ENCODE measurements at regions not wholly inside any gene's neighbourhood (a gene's known extent, or its start where the extent isn't known, plus 50 kb on each side); places are given as distances from the start of the nearest gene placed in this dataset.

DNA sequence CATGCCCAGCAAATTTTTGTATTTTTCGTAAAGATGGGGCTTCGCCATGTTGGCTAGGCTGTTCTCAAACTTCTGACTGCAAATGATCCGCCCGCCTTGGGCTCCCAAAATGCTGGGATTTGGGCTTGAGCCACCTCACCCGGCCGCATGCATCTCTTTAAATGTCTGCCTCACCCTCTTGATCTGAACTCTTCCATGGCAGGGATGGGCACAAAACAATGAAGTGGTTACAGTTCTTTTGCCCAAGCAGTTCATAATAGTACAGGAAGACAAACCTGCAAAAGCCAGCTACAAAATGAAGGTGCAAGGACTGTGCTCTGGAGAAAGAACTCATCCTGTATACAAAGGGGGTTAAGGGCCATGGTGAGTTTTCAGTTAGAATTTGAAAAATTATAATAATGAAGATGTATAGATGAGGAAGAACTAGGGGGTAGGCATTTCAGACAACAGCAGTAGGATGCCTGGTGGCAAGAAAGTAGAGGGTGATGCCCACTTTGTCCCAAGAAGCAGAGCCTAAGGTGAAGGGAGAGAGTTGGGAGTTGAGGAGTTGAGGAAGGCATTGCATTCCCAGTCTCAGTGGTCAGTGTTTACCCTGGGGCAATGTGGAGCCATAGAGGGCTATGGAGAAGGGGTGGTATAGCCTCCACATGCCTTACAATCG, 160.8 kb upstream of the MYCN start:
- no peak for DNase-seq (ENCODE audit: low read depth)

DNA sequence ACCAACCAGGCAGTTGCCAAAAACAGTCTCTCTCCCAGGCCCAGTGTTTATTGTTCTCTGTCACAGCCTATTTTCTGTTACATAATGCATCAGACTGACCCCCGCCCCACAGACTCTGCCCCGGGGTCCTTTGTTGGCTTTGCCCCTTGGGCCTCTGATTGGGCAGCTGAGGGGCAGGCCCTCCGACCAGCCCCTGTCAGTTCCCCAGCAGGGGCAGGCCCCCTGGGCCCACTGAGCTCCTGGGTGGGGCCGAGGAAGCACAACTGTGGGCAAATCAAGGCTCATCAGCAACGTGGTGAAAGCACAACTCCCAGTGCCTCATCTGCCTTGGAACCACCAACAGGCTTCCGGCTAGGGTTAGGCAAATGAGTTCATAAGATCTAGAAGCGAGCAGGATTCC, 160.1 kb upstream of the MYCN start:
- no peak for DNase-seq (ENCODE audit: low read depth)

DNA sequence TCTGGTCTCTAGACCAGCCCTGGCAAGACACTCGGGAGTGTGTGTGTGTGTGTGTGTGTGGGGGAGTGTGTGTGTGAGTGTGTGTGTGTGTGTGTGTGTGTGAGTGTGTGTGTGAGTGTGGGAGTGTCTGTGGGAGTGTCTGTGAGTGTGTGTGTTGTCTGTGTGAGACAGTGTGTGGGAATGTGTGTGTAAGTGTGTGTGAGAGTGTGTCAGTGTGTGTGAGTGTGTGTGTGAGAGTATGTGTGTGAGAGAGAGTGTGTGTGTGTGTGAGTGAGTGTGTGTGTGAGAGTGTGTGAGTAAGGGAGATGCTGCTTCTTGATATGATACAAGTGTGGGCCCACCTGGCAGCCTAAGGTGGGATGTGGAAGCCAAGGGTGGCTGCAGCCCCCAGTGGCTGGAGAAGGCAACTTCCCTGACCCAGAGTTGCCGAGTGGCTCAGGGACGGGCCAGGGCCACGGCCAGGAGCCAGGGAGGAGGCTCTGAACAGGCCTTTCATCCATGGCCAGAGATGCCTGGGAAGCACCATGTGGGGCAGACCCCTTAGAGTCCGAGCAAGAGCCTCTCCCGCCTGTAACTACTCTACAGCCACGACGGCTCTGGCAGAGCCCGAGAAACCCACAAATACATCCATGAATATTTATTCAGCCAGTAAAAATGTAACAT, 159.3 kb upstream of the MYCN start:
- peak; percentile 28 for DNase-seq (ENCODE audit: low read depth)

DNA sequence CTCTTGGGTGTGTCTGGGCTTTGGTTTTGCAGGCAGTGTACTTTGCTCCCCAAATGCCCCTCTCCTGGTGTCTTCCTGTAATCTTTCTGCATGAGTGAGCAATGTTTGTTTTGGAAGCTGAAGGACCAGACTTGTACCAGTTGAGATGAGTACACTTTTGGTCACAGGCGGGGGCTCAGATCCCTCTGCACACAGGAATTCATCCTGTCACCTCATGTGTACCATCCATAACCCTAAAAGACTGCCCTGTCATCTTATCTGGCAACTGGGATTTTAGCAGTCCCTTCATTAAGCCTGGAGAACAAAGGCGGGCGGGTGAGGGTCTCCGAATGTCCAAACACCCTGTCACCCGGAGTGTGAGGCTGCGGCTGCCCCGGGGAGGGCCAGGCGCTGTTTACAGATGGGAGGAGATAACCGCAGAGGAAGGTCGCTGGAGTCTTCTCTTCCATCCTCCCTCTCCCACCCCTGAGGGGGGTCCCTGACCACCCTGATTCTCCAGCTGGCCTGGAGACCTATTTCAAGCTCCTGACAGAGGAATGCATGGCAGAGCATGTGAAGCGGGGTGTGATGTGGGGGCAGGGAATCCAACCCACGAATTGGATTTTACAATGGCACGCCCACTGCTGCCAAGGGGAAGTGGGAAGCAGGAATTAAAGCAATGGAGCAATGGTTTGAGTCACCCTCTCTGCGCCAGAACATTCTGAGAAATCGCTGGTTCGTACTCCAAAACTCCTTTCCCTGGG, 158.2 kb upstream of the MYCN start:
- peak; percentile 81 for DNase-seq (ENCODE audit: low read depth)

DNA sequence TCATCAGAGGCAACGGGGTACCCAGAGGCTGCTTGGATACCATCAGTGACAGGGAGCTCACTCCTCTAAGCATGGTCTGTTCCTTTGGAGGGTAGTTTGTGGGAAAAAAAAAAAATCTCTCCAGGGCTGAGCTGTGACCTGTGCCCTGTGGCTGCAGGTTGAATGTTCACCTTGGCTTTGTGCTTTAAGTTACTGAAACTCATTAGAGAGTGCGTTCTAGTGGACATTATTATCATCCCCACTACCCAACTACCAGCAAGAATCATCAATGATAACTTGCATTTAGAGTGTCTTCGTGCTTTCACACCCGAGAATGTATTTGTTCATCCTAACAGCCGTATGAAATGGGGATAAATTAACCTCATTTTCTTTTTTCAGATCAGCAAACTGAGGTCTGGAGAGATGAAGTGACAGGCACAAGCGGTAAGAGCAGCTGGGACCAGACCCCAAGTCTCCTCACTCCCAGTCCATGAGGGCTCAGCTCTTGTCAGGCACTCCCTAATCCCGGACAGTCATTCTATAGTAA, 157.5 kb upstream of the MYCN start:
- DNase-seq (ENCODE audit: low read depth) = no peak

DNA sequence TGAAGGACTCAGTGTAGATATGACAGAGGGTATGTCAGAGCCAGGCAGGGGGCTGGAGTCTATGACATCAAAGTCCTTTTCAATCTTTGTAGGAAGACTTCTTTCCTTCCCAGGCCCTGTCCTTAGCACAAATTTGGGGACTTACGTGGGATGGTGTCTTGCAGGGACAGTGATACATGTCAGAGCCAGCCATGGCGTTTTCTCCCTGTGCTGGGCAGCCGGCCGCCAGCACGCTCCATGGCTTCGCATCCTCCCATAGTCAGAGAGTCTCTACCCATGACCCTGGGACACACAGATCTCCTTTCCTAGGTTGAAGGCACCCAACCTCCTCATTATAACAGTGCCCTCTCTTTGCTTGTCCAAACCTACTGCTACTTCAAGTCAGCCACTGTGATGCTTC, 156.9 kb upstream of the MYCN start:
- DNase-seq (ENCODE audit: low read depth) = no peak

DNA sequence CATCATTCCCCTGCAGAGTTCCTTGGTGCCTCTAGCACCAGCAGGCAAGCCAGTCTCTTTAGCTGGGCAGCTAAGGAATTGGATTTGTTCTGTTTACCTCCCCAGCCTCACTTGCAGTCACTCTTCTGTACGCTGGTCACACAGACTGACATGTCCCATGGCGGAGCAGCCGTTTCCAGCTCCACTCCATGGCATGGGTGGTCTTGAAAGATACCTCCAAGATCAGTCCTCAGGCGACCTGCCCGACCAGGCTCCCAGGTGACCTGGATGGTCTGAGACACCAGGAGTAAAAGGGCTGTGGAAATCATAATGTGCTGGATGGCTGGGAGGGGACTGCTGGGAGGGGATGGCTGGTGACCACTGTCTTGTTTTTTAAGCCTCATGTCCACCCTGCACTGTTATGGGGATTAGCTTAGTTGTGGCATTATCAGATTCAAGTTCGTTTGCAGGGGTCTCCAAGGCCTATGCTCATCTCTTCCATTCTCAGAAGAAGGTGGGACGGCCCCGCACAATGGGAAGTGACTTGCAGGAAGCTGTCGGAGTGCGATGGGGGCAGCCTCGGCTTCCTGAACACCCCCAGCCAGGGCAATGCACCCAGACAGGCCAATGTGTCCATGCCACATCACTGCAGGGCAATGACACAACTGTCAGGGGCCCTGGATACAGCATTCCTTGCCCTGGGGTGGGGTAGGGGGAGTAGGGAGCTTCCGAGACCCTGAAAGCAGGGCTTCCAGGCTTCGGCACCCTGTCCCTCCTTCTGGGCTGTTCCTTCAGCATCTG, 156.1 kb upstream of the MYCN start:
- DNase-seq (ENCODE audit: low read depth) = no peak

DNA sequence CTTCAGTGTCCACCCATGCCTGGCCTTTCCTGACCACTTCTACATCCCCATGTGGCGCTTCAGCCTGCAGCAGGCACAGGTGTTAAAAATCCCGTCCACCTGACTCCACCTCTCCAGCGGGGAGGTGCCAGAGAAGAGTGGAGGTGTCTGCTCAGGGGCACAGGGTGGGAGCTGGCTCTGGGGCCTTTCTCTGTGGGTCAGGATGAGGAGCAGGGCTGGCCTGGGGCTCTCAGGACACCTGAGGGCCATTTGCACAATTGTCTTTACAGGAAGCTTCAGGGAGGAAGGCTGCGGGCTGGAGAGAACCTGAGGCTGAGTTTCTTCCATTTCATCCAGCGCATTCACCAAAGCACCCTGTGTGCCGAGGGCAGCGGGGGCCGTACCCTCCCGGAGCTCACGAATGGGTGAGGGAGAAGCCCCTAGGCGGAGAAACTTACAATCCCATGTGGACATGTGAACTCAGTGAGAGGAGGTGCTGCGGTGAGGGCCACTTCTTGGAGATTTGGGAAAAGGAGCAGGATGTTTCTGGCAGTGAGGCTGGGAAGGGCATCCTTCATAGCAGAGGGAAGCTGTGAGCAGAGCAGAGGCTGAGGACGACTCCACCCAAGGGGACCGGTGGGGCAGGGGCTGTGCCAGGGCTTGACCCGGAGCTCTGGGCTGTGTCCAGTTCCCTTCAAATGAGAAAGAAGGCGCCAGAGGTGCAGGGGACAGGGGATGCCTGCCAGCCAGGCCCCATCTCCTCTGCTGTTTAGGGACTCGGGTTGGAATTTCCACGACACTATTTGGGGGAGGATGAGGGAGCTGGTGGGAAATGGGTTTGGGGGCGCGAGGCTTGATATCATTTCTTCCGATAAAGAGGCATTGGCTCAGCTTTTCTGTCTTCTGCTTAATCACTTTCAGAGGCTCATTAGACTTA, 155.2 kb upstream of the MYCN start:
- no peak for DNase-seq (ENCODE audit: low read depth)

DNA sequence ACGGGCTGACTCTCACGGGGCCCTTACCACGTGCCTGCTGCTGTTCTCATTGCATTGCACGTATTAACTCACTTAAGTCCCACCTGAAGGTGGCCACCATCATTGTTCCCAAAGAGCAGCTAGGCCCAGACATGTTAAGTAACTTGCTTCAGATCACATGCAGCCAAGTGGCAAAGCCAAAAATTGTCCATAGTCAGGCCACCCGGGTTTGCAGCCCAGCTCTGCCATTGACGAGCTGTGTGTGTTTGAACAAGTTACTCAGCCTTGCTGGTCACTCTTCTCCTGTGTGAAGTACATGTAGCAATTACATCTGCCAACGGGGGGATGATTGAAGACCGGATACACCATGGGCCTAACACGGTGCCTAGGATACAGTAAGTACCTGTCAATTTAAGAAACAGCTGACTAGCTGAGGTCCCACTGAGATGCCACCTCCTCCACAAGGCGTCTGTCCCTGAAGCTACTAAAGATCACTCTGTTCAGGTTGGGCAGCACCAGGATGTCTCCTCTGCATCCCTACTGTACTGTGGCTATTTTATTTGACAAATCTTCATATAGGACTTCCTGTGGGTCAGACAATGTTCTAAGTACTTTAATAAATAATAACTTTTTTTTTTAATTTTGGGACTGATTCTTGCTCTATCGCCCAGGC, 154.2 kb upstream of the MYCN start:
- no peak for DNase-seq (ENCODE audit: low read depth)

DNA sequence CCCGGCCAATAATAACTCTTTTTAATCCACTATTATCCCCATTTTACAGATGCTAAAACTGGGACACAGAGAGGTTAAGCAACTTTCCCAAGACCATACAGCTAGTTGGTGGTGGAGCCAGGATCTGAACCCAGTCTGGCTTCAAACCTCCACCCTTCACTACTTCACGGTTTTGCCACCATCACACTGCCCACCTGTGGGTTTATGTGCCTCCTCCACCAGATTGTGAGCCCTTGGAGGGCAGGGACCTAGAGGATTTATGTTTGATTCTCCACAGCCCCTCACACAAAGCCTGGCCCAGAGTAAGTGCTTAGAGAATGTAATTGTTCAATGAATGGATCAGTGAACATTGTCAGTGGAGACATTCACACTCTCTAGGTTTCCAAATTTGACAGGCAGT, 153.4 kb upstream of the MYCN start:
- DNase-seq (ENCODE audit: low read depth) = no peak

DNA sequence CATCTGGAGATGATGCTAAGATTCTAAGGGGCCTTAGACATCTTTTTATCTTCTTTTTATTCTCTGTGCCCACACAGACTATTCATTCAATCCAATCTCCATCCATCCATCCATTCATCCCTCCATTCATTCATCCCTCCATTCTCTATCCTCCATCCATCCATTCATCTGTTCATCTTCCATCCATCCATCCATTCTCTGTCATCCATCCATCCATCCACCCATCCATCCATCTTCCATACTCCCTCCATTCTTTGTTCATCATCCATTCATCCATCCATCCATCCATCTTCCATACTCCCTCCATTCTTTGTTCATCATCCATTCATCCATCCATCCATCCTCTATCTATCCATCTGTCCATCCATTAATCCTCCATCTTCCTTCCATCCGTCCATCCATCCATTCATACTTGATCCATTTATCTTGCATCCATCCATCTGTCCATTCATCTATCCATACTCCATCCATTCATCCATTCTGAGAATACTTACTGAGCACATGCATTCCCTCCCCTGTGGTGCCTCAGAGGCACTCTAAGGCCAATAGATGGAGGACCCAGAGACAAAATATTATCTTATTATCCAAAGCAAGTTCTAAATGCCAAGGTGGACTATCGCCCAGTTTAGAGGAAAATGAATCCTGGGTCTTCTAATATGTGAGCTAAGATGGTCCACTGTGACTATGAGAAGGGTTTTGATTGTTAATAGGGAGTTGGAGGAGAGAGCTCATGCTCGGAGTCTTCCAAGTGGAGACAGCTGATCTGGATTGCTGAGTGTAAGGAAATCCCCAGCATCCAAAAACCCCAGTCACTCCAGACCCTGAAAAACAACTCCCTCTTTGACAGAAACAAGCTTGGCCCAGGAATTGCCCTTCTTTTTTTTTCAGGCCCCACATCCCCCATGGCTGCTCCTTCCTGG, 152.6 kb upstream of the MYCN start:
- no peak for DNase-seq (ENCODE audit: low read depth)

DNA sequence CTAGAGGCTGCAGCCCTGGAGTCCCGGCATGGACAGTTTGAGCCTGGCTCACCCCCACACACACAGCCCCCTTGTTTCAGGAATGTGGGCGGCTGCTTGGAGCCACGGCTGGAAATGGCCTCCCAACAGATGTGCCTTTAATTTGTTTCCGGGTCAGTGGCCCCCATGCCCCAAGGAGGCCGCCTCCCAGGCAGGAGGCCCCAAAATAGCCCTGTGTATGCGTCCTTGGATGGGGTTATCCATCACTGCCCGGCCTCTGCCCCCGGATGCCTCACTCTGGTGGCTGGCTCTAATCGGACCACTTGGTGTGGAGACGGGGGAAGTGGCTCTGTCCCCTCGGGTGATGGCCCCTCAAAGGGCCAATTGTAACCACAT, 151.9 kb upstream of the MYCN start:
- DNase-seq (ENCODE audit: low read depth) = no peak

DNA sequence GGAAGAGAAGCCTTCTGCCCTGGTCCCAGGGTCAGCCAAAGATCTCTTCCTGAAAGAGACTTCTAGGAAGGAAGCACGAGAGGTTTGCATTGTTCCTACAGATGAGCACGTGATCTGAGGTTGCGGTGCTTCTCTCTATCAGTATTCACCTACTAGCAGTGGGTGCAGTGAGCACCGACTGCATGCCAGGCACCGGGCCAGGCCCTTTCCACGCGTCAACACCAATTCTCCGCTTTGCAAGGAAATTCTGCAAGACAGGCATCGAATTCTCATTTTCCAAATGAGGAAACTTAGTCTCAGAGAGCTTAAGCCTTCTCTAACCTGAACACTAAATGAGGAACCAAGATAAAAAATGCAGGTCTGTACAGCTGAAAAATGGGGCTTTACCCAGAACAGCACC, 151.5 kb upstream of the MYCN start:
- no peak for DNase-seq (ENCODE audit: low read depth)

DNA sequence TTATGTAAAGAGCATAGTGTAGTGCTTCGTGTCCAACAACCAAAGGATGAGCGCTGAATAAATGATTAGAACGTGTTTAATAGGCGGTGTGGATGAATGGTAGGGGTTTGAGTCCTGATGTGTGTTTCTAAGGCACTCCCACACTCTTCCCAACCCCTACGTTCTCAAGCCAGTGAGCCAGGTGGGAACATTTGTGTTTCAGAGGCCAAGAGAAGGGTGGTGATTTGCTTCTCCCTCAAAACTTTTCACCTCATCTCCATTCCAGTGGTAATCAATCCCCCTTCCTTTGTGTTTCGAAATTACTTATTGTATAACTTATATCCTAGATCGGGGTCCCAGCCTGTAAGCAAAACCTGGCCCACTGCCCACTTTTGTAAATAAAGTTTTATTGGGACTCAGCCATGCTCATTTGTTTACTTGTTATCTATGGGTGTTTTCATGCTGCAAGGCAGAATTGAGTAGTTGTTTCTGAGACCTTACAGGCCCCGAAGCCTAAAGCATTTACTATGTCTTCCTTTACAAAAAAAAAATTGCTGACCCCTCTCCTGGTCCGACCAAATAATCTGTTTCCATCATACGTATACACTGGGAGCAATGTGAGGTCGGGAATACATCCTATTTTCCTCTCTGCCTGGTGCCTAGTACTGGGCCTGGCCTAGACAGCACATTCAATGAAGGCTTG, 150.8 kb upstream of the MYCN start:
- DNase-seq (ENCODE audit: low read depth) = no peak

DNA sequence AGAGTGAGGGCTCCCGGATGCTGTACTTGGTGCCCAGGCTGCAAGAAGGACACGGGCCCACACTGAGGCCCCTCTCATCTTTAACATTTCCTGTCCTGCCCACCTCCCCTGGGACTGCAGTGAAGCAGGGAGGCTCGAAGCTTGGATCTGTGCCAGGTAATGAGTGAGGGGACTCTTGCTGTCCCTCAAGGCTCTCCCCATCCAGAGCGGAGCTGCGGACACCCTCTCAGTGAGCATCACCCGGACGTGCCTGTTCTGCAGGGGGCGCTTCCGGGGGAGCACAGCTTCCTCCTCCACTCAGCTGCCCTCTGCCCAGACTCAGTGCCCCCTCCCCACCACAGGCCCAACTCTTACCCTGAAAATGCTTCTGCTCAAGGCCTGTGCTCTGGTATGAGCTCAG, 150.0 kb upstream of the MYCN start:
- DNase-seq (ENCODE audit: low read depth) = no peak

DNA sequence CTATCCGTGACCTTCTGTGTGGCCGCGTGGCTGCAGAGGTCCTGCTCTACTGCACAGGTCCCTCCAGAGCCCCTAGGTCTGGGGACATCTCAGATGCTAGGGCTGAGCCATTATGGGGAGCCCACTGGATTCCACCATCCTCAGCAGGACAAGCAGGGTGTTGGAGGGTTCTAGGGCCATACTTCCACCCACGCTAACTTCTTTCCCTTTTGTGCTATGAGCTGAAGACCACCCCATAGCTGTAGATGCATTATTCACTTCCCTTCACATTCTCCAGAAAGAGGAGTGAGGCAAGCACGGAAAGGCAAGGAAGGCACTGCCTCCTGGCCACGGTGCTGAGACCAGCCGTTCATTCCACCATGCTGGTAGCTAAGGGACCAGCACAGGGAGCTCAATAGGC, 149.5 kb upstream of the MYCN start:
- DNase-seq (ENCODE audit: low read depth) = no peak

DNA sequence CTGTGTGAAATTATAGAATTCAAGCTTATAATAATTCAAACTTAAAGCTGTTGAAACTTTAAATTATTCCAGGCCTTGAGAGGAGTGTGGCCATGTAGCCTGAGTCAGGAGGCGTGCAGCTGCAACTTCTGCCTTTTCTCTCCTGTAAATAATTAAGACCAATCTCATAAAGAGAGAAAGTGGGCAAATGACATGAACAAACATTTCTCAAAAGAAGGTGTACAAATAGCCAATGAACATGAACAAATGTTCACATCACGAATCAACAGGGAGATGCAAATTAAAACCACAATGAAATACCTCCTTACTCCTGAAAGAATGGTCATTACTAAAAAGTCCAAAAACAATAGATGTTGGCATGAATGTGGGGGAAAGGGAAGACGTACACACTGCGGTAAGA, 149.1 kb upstream of the MYCN start:
- no peak for DNase-seq (ENCODE audit: low read depth)

DNA sequence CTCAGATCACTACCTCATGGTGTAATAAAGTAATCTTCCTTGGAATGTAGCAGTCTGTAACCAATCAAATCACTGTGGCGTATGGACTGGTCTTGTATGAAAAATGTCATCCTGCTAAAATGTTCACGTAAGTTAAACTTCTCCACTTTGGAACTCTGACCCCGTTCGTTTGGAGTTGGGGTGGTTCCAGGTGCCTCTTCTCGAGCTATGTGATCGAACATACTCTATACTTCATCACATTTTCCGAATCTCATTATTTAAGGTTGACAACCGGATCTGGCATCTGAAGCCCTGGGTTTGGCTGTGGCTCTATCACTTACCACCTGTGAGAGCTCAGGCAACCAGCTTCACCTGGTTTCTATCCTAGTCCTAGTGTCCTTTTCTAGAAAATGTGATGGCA, 148.0 kb upstream of the MYCN start:
- DNase-seq (ENCODE audit: low read depth) = no peak
